ENCODE measurements at regions not wholly inside any gene's neighbourhood (a gene's known extent, or its start where the extent isn't known, plus 50 kb on each side); places are given as distances from the start of the nearest gene placed in this dataset.

- Histone ChIP-seq H4K20me1 (ENCODE audit: insufficient read depth, poor library complexity, severe bottlenecking) (no peaks in the 10 kb centered on the region), H3K4me3 (no peak overlapping the region), H3K9me2 (replicated peaks; ENCODE audit: insufficient read depth) (no peaks in the 10 kb centered on the region), H3K27ac (no peak overlapping the region), H3K4me1 (ENCODE audit: insufficient read depth) (no peaks in the 10 kb centered on the region), H2AFZ (no peak overlapping the region), H3K27me3 (no peaks in the 10 kb centered on the region), H3K9me3 (ENCODE audit: low read depth) (no peaks in the 10 kb centered on the region), H3K4me2 (no peak overlapping the region), H3K36me3 (replicated peaks; ENCODE audit: insufficient read depth, low read depth) (no peaks in the 10 kb centered on the region), H3K79me2 (no peaks in the 10 kb centered on the region)
- 62% methylated on average over 4 of the region's 4 CpGs for WGBS (ENCODE audit: low lambda C conversion rate, missing lambda C conversion rate)
- TF ChIP-seq EZH2phosphoT487 (IDR thresholded peaks at IDR 0.05; ENCODE audit: low read depth, severe bottlenecking, unreplicated experiment) (no peak), CTCF (IDR thresholded peaks at IDR 0.05; ENCODE audit: poor library complexity) (no peak), EZH2 (IDR thresholded peaks at IDR 0.05; ENCODE audit: borderline replicate concordance) (no peak)
- DNase-seq (ENCODE audit: low spot score): no peak
Measured at GRCh38 chr14:65941091-65941490, 528.6 kb downstream of the FUT8 start.

GRCh38 chr14:65943150-65943549, 530.6 kb downstream of the FUT8 start:
- Histone ChIP-seq H3K4me1 (ENCODE audit: insufficient read depth) (no peaks in the 10 kb centered on the region), H4K20me1 (ENCODE audit: insufficient read depth, poor library complexity, severe bottlenecking) (no peaks in the 10 kb centered on the region), H3K36me3 (replicated peaks; ENCODE audit: insufficient read depth, low read depth) (no peaks in the 10 kb centered on the region), H3K27me3 (no peaks in the 10 kb centered on the region), H3K4me3 (no peak overlapping the region), H3K27ac (no peak overlapping the region), H3K79me2 (no peaks in the 10 kb centered on the region), H3K9me3 (ENCODE audit: low read depth) (no peaks in the 10 kb centered on the region), H3K9me2 (replicated peaks; ENCODE audit: insufficient read depth) (no peaks in the 10 kb centered on the region), H2AFZ (no peak overlapping the region), H3K4me2 (no peak overlapping the region)
- DNase-seq (ENCODE audit: low spot score): no peak
- TF ChIP-seq EZH2 (IDR thresholded peaks at IDR 0.05; ENCODE audit: borderline replicate concordance): no peak
- TF ChIP-seq CTCF (IDR thresholded peaks at IDR 0.05; ENCODE audit: poor library complexity): no peak
- no peak for TF ChIP-seq EZH2phosphoT487 (IDR thresholded peaks at IDR 0.05; ENCODE audit: low read depth, severe bottlenecking, unreplicated experiment)

- Histone ChIP-seq H3K79me2 (no peaks in the 10 kb centered on the region), H2AFZ (no peak overlapping the region), H3K36me3 (replicated peaks; ENCODE audit: insufficient read depth, low read depth) (no peaks in the 10 kb centered on the region), H3K9me2 (replicated peaks; ENCODE audit: insufficient read depth) (no peaks in the 10 kb centered on the region), H3K4me1 (ENCODE audit: insufficient read depth) (no peaks in the 10 kb centered on the region), H3K4me3 (no peak overlapping the region), H3K27me3 (no peaks in the 10 kb centered on the region), H3K9me3 (ENCODE audit: low read depth) (no peaks in the 10 kb centered on the region), H4K20me1 (ENCODE audit: insufficient read depth, poor library complexity, severe bottlenecking) (no peaks in the 10 kb centered on the region), H3K27ac (no peak overlapping the region), H3K4me2 (no peak overlapping the region)
- TF ChIP-seq CTCF (IDR thresholded peaks at IDR 0.05; ENCODE audit: poor library complexity): no peak
- TF ChIP-seq EZH2phosphoT487 (IDR thresholded peaks at IDR 0.05; ENCODE audit: low read depth, severe bottlenecking, unreplicated experiment): no peak
- no peak for TF ChIP-seq EZH2 (IDR thresholded peaks at IDR 0.05; ENCODE audit: borderline replicate concordance)
- 78% methylated on average over 5 of the region's 5 CpGs for WGBS (ENCODE audit: low lambda C conversion rate, missing lambda C conversion rate)
- DNase-seq (ENCODE audit: low spot score): no peak
Measured at GRCh38 chr14:65943916-65944410, 531.4 kb downstream of the FUT8 start.

- Histone ChIP-seq H3K27me3 (no peaks in the 10 kb centered on the region), H3K4me2 (no peak overlapping the region), H3K36me3 (replicated peaks; ENCODE audit: insufficient read depth, low read depth) (no peaks in the 10 kb centered on the region), H3K9me3 (ENCODE audit: low read depth) (no peaks in the 10 kb centered on the region), H3K9me2 (replicated peaks; ENCODE audit: insufficient read depth) (no peaks in the 10 kb centered on the region), H3K4me1 (ENCODE audit: insufficient read depth) (no peaks in the 10 kb centered on the region), H3K79me2 (no peaks in the 10 kb centered on the region), H2AFZ (no peak overlapping the region), H3K4me3 (no peak overlapping the region), H3K27ac (no peak overlapping the region), H4K20me1 (ENCODE audit: insufficient read depth, poor library complexity, severe bottlenecking) (no peaks in the 10 kb centered on the region)
- TF ChIP-seq CTCF (IDR thresholded peaks at IDR 0.05; ENCODE audit: poor library complexity): no peak
- no peak for TF ChIP-seq EZH2 (IDR thresholded peaks at IDR 0.05; ENCODE audit: borderline replicate concordance)
- TF ChIP-seq EZH2phosphoT487 (IDR thresholded peaks at IDR 0.05; ENCODE audit: low read depth, severe bottlenecking, unreplicated experiment): no peak
- WGBS (ENCODE audit: low lambda C conversion rate, missing lambda C conversion rate): 65% methylated on average over 3 of the region's 3 CpGs
- DNase-seq (ENCODE audit: low spot score): no peak
Measured at GRCh38 chr14:65945327-65945726, 532.8 kb downstream of the FUT8 start.

All from hepatocyte (in vitro differentiated cells).